Memory B cell (primary cell): ENCODE measurements at regions not wholly inside any gene's neighbourhood (a gene's known extent, or its start where the extent isn't known, plus 50 kb on each side); places are given as distances from the start of the nearest gene placed in this dataset.

Experiments
- ATAC-seq: fragments of 150-1000 bp; cut with Tn5 transposase; 2 replicates; pipeline ENCODE4 v1.10.0; 2021; ENCODE audit warnings: low read depth, mild to moderate bottlenecking, moderate library complexity
- DNase-seq, 2 donors: peaks; one replicate each; pipeline ENCODE4 v3.0.0; 2022; ENCODE audit warnings: low spot score in 2 of 2
- H3K27ac Mint-ChIP-seq: one replicate; pipeline ENCODE4 v1.8.0; 2022; ENCODE audit warnings: mild to moderate bottlenecking, moderate library complexity, mixed read lengths
- H3K27me3 Mint-ChIP-seq: one replicate; pipeline ENCODE4 v1.8.0; 2022; ENCODE audit warnings: mixed read lengths
- H3K36me3 Mint-ChIP-seq: one replicate; pipeline ENCODE4 v1.8.0; 2022; ENCODE audit warnings: mild to moderate bottlenecking, mixed read lengths
- H3K4me1 Mint-ChIP-seq: one replicate; pipeline ENCODE4 v1.8.0; 2022; ENCODE audit warnings: mixed read lengths
- H3K4me3 Mint-ChIP-seq: one replicate; pipeline ENCODE4 v1.8.0; 2022; ENCODE audit warnings: mild to moderate bottlenecking, moderate library complexity, mixed read lengths
- H3K9me3 Mint-ChIP-seq: one replicate; pipeline ENCODE4 v1.8.0; 2022; ENCODE audit warnings: mixed read lengths

DNA sequence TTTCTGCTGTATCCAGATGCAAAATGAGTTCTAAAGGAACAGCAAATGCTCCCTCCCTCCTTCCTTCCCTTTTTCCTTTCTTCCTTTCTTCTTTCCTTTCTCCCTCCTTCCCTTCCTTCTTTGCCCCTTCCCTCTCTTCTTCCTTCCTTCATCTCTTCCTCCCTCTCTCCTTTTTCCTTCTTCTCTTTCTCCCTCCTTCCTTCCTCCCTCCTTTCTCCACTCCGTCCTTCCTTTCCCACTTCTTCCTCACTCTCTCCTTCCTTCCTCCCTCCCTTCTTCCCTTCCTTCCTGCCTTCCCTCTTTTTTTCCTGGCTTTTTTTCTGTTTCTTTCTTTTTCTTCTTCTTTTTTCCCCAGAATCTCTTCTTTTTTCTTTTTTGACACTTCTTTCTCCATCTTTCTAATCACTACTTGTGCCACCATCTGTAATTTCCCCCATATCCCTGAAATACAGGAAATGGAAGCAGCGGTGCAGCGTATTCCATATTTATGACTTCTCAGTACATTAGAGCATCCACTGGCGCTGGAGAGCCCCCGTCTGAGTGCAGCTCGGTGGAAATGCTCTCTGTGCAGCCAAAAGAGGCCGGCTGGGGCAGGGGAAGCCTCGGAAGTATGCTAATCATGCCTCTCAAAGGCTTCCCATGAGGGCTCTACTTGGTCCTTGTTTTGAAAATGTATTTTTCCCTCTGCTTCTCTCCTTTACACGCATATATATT, 275.6 kb downstream of the TSHZ3 start:
- H3K27ac Mint-ChIP-seq: no peak overlapping the region
- no peak overlapping the region for H3K4me3 Mint-ChIP-seq
- H3K36me3 Mint-ChIP-seq: no peaks in the 10 kb centered on the region
- no peak for ATAC-seq
- DNase-seq: no peak
- no peaks in the 10 kb centered on the region for H3K27me3 Mint-ChIP-seq
- H3K4me1 Mint-ChIP-seq: no peaks in the 10 kb centered on the region
- peaks cover 11% of the 10 kb centered on the region for H3K9me3 Mint-ChIP-seq

GRCh38 chr19:31072451-31072850, 276.8 kb downstream of the TSHZ3 start:
- no peaks in the 10 kb centered on the region for H3K27me3 Mint-ChIP-seq
- ATAC-seq: no peak
- DNase-seq: no peak
- H3K4me1 Mint-ChIP-seq: no peaks in the 10 kb centered on the region
- no peak overlapping the region for H3K4me3 Mint-ChIP-seq
- peaks cover 13% of the 10 kb centered on the region for H3K9me3 Mint-ChIP-seq
- H3K36me3 Mint-ChIP-seq: peaks cover 2% of the 10 kb centered on the region
- H3K27ac Mint-ChIP-seq: no peak overlapping the region

- peaks cover 13% of the 10 kb centered on the region for H3K9me3 Mint-ChIP-seq
- ATAC-seq (no peak), DNase-seq (no peak)
- H3K4me1 Mint-ChIP-seq: no peaks in the 10 kb centered on the region
- peaks cover 2% of the 10 kb centered on the region for H3K36me3 Mint-ChIP-seq
- H3K4me3 Mint-ChIP-seq: no peak overlapping the region
- no peak overlapping the region for H3K27ac Mint-ChIP-seq
- no peaks in the 10 kb centered on the region for H3K27me3 Mint-ChIP-seq
Observed at GRCh38 chr19:31071136-31071855, 277.9 kb downstream of the TSHZ3 start.

DNA sequence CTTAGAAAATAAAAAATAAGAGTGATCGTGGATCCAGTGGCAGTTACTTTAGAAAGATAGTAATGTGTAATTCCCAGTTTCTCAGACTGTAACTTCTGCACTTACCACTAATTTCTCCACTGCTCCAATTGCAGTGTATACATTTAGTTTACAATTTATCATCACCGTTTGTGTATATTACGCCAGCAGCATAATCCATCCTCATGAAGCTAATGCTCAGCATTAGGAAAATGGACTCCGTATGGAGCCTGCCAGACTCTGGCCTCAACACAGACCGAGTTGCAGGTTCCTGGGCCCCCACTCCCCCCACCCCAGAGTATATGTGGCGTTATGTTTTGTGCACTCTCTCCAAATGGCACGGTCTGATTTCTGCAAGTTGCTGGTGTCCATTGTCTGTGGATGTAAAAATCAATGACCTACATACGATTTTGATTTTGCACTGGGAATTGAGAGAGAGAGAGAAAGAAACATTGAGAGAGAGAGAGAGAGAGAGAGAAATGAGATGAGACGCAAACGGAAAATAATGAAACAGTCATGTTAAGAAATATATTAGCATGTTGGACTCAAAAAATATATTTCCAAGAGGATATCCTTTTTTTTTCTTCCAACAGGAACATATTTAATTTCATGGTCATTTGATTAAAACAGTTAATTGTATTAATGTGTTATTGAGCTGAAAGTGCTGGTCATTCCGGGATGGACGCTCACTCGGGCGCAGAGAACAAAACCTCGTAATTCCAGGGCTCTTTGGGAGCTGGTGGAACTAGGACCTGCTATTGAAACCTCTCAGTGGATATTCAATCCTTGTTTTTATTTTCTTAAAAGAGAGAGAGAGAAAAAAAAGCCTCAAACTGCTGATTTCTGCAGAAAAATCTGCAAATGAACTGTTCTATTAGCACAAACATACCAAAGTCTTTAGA, 278.8 kb downstream of the TSHZ3 start:
- Mint-ChIP-seq H3K4me3 (no peak overlapping the region), H3K36me3 (peaks cover 2% of the 10 kb centered on the region), H3K27me3 (no peaks in the 10 kb centered on the region), H3K27ac (no peak overlapping the region), H3K4me1 (no peaks in the 10 kb centered on the region), H3K9me3 (peaks cover 13% of the 10 kb centered on the region)
- ATAC-seq (no peak), DNase-seq (no peak)

DNA sequence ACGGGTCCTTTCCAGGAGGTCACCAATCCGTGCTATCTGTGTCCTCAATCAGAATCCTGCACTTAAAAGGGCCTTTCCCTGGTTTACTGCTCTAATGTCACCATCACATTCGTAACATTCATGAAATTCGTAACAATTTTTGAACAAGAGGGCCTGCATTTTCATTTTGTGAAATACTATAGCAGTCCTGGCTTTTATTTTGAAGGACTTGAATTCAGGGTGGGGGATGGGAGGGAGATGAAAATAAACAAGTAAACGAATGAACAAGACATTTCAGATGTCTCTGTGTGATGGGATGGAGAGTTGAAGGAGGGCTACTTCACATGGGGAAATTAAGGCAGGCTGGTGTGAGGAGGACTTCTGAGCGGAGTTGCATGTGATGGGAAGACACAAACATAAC, 281.0 kb downstream of the TSHZ3 start:
- Mint-ChIP-seq H3K9me3 (peaks cover 13% of the 10 kb centered on the region), H3K36me3 (peaks cover 2% of the 10 kb centered on the region), H3K4me3 (no peak overlapping the region), H3K4me1 (no peaks in the 10 kb centered on the region), H3K27me3 (no peaks in the 10 kb centered on the region), H3K27ac (no peak overlapping the region)
- DNase-seq: no peak
- ATAC-seq: no peak

DNA sequence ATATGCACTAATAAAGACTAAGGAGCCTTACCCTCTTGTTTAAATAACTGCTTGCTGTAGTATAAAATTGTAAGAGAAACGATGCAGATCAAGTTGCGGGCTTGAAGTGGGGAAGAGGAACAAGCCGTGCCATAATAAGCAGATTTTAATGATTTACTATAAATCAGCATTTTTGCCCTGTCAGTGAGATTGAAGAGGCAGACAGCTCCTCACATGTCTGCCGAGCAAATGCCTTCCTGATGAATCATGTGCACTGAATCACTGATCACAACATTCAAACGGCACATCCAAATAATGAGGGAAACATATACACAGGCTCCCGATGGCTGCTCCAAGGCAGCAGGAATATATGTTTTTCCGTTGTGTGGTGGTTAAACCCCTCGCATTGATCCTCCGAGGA, 282.9 kb downstream of the TSHZ3 start:
- DNase-seq (no peak), ATAC-seq (no peak)
- H3K9me3 Mint-ChIP-seq: peaks cover 12% of the 10 kb centered on the region
- H3K27ac Mint-ChIP-seq: no peak overlapping the region
- no peaks in the 10 kb centered on the region for H3K4me1 Mint-ChIP-seq
- H3K4me3 Mint-ChIP-seq: no peak overlapping the region
- H3K36me3 Mint-ChIP-seq: peaks cover 2% of the 10 kb centered on the region
- no peaks in the 10 kb centered on the region for H3K27me3 Mint-ChIP-seq

DNA sequence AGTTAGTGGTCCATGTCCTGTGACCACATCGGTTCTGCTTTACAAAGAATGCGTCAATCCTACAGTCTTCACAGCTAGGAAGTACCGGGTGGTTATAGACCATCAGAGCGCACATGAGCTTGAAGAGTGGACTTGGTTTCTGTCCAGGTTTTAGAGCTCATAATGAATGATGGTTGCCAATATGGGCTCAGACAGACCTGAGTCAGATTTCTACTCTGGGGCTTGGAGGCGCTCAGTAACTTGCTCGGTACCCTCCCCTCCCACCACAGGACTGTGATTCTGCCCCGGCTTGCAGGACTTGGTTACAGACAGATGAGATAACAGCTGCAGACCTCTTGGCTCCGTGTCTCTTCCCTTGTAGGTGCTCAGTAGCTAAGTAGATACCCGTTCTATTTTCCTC, 284.7 kb downstream of the TSHZ3 start:
- peaks cover 18% of the 10 kb centered on the region for H3K9me3 Mint-ChIP-seq
- ATAC-seq (no peak), DNase-seq (no peak)
- H3K27me3 Mint-ChIP-seq: no peaks in the 10 kb centered on the region
- H3K27ac Mint-ChIP-seq: no peak overlapping the region
- H3K4me1 Mint-ChIP-seq: no peaks in the 10 kb centered on the region
- no peak overlapping the region for H3K4me3 Mint-ChIP-seq
- H3K36me3 Mint-ChIP-seq: peaks cover 2% of the 10 kb centered on the region

DNA sequence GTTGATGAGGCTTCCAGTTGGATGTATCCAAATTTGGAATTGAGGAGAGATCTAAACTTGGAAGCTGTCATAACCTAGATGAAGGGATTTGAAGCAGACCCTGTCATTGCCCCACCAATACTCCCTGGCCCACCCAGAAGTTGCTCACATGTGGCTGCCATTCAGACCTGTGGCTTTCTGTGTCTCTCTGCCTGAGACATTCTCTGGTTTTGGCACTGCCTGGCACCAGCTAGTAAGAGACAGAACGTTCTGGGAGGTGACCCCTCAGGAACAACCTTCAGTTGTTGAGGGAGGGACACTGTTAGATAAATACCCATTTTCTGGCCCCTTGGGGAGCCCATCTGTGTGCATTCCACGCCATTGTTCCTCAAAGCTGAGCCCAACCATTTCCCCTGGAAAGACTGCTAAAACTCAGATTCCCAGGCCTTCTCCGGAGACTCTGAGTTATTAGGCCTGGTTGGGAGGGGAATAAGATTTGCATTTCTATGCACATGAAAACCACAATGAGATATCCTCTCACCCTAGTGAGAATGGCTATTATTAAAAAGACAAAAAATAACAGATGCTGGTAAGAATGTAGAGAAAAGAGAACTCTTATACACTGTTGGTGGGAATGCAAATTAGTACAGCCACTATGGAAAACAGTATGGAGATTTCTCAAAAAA, 290.4 kb downstream of the TSHZ3 start:
- Mint-ChIP-seq H3K27me3 (peaks cover 2% of the 10 kb centered on the region), H3K9me3 (peaks cover 26% of the 10 kb centered on the region), H3K4me3 (no peak overlapping the region), H3K27ac (no peak overlapping the region), H3K36me3 (no peaks in the 10 kb centered on the region), H3K4me1 (no peaks in the 10 kb centered on the region)
- DNase-seq (no peak), ATAC-seq (no peak)

DNA sequence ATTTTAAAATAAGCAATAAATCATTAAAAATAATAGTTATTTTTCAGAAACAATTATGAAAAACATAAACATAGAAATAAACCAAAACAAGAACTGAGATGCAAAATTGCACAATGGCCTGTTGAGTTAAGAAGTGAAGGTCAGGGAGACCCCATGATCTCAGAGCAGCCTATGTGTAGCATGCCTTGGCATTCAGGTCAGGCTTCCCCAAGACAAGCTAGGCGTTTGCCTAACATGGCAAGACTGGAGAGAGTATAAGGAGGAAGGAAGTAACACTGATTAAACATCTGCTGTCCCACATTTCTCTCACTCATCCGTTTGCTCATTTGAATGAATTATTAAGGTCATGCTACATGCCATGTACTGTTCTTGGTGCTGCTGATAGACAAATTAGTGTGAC, 291.8 kb downstream of the TSHZ3 start:
- ATAC-seq (no peak), DNase-seq (no peak)
- H3K4me1 Mint-ChIP-seq: no peaks in the 10 kb centered on the region
- H3K4me3 Mint-ChIP-seq: no peak overlapping the region
- H3K36me3 Mint-ChIP-seq: no peaks in the 10 kb centered on the region
- no peak overlapping the region for H3K27ac Mint-ChIP-seq
- H3K27me3 Mint-ChIP-seq: peaks cover 2% of the 10 kb centered on the region
- peaks cover 23% of the 10 kb centered on the region for H3K9me3 Mint-ChIP-seq

DNA sequence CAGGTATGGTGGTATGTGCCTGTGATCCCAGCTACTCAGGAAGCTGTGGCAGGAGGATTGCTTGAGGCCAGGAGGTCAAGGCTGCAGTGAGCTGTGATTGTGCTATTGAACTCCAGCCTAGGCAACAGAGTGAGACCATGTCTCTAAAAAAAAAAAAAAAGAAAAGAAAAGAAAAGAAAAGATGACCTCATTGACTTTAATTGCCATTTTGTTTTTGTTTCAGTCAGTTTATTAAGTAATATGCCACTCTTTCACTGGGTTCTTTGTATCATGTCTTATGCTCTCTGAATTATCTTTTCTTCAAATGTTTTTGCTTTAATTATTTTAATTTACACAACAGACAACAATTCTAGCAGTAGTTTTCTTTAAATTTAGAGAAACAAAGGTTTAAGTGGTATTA, 293.8 kb downstream of the TSHZ3 start:
- H3K9me3 Mint-ChIP-seq: peaks cover 19% of the 10 kb centered on the region
- no peak overlapping the region for H3K4me3 Mint-ChIP-seq
- peaks cover 2% of the 10 kb centered on the region for H3K27me3 Mint-ChIP-seq
- no peak for ATAC-seq
- no peak for DNase-seq
- no peak overlapping the region for H3K27ac Mint-ChIP-seq
- no peaks in the 10 kb centered on the region for H3K36me3 Mint-ChIP-seq
- H3K4me1 Mint-ChIP-seq: no peaks in the 10 kb centered on the region

- Mint-ChIP-seq H3K9me3 (peaks cover 16% of the 10 kb centered on the region), H3K4me3 (no peak overlapping the region), H3K27me3 (peaks cover 2% of the 10 kb centered on the region), H3K36me3 (no peaks in the 10 kb centered on the region), H3K27ac (no peak overlapping the region), H3K4me1 (no peaks in the 10 kb centered on the region)
- DNase-seq (no peak), ATAC-seq (no peak)
Observed at GRCh38 chr19:31054430-31054829, 294.8 kb downstream of the TSHZ3 start.

DNA sequence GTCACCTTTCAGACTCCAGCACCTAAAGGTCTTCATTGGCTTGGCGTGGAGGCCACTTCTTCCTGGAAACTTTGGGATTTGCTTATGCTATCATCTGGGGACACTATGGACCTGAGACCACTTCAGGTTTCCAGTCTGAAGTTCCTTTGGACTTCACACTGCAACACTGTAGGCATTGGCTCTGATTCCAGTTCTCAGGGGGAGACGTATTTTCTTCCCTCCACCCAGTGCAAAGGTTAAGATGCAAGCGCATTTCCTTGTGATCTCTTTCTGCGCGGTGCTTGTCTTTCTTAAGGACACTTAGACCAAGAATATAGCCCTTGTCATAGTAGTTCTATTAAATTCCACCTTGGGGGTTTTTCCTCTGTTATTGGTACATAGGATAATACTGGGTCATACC, 299.8 kb downstream of the TSHZ3 start:
- peaks cover 10% of the 10 kb centered on the region for H3K9me3 Mint-ChIP-seq
- ATAC-seq: no peak

DNA sequence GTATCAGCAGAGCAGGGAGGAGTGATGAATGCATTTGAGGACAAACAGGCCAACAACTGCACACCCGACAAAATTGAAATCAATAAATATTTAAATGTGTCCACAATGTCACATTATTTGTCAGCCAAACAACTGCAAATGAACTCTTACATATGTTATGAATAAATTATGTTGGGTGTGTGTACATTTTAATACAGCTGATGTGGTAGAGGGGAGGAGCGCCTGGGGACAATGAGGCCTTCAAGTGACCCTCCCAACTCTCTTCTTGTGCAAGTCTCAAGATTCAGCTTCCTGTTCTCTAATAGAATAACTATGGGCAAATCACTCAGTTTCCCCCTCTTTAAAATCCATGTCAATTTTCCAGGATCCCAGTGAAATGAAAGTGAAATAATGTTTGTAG, 303.2 kb downstream of the TSHZ3 start:
- Mint-ChIP-seq H3K27ac (no peak overlapping the region), H3K9me3 (peaks cover 6% of the 10 kb centered on the region), H3K27me3 (no peaks in the 10 kb centered on the region), H3K4me1 (no peaks in the 10 kb centered on the region), H3K36me3 (no peaks in the 10 kb centered on the region), H3K4me3 (no peak overlapping the region)
- ATAC-seq (no peak), DNase-seq (no peak)

More for the DNA sequence above, 299.8 kb downstream of the TSHZ3 start:
- no peaks in the 10 kb centered on the region for H3K4me1 Mint-ChIP-seq
- H3K27ac Mint-ChIP-seq: no peak overlapping the region
- DNase-seq: no peak
- H3K27me3 Mint-ChIP-seq: peaks cover 2% of the 10 kb centered on the region
- no peak overlapping the region for H3K4me3 Mint-ChIP-seq
- H3K36me3 Mint-ChIP-seq: no peaks in the 10 kb centered on the region

DNA sequence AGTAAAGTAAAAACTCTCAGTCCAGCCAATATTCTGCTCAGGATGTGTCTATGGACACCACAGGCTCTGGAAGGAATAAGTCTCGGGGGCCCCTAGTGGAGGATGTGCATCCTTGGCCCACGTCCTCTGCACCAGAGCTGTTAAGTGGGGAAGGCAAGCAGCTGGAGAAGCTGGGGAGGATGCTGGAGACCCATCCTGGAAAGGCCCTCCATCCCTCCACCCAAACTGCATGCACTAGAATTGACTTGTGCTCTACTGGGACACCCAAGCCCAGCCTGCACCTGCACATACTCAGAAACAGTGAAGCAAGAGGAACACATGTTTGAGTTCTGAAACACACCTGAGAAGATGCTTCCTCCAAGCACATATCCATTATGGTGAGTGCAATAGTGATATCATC, 307.8 kb downstream of the TSHZ3 start:
- Mint-ChIP-seq H3K27me3 (no peaks in the 10 kb centered on the region), H3K9me3 (peaks cover 3% of the 10 kb centered on the region), H3K27ac (no peak overlapping the region), H3K4me1 (no peaks in the 10 kb centered on the region), H3K4me3 (no peak overlapping the region), H3K36me3 (no peaks in the 10 kb centered on the region)
- DNase-seq: no peak
- ATAC-seq: no peak
